GM21825 (cell line): ENCODE measurements at regions not wholly inside any gene's neighbourhood (a gene's known extent, or its start where the extent isn't known, plus 50 kb on each side); places are given as distances from the start of the nearest gene placed in this dataset.

Source experiments
- ATAC-seq: cut with Tn5 transposase; IDR thresholded peaks from one replicate; pipeline ENCODE4 v1.9.1; 2021; ENCODE audit warnings: mild to moderate bottlenecking, moderate library complexity; ENCODE audit not compliant: unreplicated experiment

DNA sequence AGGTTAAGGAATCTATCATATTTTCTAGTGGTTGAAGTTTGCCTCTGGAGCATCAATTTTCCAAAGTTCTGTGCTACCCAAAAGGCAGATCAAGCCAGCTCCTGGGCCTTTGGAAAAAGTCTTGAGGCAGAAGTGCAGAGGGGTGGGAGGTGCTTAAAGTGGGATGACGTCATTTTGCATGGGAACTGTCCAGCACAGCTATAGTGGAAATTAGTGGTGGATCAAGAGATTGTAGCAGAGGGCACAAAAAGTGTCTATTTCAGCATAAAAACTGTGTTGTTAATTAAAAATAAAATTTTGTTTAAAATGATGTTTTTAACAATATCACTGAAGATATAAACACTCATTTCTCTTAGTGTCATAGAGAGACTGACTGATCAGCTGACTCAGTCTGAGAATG, 221.9 kb downstream of the LRRN1 start:
- no peak for ATAC-seq

DNA sequence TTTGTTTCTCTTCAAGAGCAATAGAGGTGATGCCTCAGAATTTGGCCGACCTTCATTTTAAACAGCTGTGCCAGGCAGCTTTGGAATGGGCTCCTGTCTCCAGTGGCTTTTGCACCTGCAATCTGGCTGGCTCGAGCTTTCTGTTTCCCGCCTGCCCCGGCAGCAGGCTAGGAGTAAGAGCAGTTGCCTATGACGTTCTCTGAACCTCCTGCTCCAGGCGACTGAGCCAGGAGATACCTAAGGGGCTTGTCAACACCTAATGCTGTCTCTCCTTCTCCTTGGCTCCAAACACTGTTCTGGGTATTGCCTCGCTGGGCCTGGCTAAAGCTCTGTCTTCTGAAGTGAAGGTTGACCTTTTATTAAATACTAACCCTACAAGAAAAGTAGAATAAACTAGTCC, 229.9 kb downstream of the LRRN1 start:
- no peak for ATAC-seq

DNA sequence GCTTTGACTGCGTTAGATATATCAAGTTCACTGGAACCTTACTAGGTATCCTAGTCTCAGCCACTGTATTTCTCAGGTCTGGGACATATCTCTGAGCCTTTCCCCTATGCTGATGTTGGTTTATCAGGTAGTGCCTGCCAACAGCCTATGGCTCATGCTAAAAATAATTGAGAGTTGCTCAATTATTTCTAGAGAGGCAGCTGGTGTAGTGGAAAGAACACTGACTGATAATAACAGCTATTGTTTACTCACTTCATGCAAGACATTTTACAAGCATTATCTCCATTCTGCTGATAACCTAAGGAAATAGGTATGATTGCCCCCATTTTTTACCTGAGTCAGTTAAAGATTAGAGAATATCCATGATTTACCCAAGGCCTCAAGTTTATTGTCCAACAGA, 231.4 kb downstream of the LRRN1 start:
- no peak for ATAC-seq

DNA sequence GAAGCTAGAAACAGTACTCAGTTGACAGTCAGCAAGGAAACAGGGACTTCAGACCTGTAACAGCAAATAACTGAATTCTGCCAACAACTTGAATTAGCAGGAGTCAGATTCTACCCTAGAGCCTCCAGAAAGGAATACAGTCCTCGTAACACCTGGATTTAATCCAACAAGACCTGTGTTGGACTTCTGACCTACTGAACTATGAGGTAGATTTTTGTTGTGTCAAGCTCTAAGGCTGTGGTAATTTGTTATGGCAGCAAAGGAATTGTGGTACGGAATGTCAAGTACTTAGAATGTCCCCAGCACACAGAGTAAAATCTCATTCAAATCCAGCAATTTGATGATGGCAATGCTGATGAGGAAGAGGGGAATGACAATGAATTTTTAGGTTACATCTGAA, 234.1 kb downstream of the LRRN1 start:
- no peak for ATAC-seq

DNA sequence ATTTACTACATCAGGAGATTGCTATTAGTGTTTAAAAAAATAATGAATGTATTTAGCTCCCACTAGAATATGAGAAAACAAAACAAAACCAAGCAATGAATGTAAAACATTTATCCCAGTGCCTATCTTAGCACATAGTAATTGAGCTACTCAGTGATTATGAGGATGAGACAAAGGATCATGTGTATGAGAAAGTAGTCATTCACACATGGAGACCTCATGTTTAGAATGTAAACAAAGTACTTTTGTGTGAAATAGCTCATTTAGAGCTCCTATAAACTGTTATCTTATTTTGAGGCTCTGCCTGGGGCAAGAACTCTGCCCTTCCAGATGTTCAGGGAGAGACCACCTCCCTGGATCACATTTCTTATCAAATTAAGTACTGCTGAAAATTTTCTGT, 236.8 kb downstream of the LRRN1 start:
- ATAC-seq, result no peak

DNA sequence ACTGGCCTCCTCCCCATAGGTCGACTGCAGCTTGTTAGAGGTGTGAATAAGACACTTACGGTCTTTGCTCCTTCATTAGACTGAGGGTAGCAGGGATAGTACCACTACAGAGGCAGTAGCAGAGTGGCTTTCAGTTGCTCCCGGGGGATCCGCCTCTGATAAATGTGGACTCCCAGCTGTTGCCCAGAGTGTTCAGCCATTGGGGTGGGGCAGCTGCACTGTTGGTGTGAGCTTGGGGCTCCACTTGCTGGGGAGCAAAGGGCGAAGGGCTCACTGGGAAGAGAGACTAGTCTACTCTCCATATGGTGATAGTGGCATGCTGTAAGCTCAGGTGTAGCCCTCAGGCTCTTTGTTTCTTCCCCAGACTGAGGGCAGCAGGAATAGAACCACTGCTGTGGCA, 239.1 kb downstream of the LRRN1 start:
- no peak for ATAC-seq

DNA sequence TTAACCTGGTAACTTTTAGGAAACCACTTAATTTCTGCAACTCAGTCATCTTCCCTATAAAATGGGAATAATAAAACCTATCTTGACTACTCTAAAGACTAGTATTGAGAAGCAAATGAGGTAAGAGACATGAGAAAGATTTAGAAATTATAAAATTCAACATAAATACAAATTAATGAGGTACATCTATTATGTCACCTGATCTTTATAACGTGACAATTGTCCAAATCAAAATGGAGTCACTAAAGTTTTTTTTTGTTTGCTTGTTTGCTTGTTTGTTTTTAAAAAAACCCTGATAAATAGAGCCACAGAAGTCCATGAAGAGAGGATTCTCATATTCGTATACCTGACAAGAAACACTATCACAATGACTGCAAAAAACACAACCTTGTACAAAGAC, 242.8 kb downstream of the LRRN1 start:
- ATAC-seq, result no peak

DNA sequence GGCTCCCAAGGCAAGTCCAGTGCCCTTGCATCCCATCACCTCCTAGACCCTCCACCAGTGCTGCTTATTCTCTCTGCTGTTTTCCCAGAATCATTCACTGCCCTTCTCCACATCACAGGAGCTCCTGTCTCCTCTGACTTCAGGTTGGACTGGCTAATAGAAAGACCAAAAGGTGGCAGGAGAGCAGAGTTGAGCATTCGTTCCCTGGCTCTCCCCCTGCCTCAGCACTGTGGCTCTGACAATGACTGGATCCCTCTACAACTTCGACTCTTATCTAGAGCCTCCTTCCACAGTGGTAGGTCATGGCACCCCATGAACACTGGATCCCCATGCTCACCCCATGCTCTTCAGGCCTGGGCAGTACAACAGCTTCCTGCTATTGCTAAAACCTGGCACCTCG, 243.6 kb downstream of the LRRN1 start:
- ATAC-seq, result no peak

DNA sequence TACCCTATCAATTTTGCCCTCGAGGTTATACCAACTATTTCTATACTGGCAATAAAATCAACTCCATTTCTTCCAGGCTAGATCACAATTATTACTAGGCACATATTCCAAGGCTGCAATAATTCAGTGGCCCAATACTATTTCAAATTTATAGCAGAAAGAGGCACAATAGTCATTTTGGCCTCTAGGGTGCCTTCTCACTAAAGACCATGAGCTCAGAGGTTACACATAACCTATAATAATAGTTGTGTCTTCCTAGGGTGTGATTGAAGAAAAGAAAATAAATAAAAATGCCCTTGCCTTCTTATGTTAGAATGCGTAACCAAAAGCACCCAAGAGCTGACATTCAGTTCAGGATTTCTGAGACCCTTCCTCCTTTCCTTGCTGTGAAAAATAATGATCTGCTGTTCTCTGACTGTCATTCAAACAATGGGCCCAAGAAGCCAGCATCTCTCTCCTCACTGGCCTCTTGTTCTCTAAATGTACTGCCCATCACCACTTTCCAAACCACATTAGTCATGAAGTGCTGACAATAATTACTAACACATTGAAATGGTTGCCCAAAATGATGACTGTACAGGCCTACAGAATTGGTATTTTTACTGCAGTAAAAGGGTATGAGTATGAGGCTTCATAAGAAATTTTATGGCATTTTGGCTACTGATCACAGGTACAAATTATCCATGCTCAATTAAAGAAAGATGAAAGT, 244.8 kb downstream of the LRRN1 start:
- ATAC-seq, result no peak

DNA sequence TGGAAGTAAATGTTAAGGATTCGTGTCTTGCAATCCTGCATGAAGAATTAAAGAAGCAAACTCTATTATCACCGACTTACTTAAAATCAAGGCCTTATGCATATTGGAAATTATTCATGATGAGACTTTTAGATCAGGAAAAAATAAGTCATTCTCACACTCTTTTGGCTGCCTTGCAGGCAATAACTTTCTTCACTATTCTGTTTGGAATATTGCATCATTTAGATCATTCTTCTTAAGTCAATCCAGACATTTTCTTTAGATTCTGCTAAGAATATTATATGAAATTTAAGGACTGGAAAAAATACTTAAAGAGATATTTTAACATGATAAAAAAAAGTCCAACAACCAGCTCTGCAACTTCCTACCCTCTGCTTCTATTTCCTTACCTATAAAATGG, 245.4 kb downstream of the LRRN1 start:
- no peak for ATAC-seq

DNA sequence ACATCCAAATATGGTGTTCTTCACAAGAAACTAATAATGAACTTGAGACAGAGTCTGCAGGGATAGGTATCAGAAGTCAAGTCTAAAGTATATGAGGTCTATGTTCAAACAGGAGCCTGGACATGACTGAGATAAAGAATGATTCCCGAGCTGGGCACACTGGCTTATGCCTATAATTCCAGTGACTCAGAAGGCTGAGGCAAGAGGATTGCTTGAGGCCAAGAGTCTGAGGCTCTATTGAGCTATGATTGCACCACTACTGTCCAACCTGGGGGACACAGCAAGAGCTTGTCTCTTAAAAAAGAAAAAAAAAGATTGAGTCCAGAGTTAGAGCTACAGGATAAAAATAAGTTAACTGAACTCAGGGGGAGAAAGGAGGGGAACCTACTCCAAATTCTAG, 246.5 kb downstream of the LRRN1 start:
- no peak for ATAC-seq

DNA sequence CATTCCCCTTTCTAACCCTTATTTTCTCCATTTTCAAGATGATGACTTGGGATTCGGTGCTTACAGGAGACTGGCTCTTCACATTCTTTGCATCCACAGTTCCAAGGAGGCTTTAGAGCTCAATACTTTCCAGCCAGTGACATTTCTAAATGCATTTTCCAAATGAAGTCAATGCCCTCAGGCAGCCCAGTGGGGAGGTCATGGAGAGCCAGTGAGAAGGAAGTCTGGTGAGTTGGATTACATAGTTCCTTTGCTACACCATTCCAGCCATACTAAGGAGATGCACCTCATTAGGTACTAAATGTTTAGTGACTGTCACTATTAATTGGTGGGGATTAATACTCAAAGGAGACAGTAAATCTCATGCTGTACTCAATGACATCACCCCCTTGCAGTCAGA, 248.1 kb downstream of the LRRN1 start:
- no peak for ATAC-seq

DNA sequence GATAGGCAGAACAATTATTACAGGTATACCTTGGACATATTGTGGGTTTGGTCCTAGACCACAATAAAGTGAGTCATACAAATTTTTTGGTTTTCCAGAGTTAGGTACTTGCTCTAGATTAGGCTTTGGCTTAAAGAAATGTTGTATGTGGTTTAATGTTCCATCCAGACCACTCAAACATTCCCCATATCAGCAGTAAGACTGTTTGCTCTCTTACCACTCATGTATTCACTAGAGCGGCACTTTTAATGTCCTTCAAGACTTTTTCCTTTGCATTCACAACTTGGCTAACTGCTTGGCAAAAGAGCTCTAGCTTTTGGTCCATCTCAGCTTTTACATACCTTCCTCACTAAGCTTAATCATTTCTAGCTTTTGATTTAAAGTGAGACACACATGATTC, 250.5 kb upstream of the SETMAR start:
- ATAC-seq, result no peak

DNA sequence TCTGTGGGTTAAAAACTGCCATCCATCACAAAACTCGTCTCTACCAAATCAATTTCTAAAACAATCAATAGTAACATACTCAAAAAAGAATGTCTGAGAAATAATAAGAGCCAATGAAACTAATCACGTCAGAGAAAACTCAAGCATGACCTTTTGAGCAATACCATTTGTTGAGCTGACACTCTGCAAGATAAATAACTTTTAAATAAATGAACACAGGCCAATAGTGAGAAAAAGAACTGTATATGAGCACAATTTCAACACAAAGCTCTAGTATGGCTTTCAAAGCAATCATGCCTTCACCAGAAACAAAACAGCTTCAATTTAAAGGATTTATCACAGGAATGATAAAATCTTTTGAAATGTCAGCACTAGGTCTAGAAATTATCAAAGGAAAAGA, 249.2 kb upstream of the SETMAR start:
- ATAC-seq, result no peak

DNA sequence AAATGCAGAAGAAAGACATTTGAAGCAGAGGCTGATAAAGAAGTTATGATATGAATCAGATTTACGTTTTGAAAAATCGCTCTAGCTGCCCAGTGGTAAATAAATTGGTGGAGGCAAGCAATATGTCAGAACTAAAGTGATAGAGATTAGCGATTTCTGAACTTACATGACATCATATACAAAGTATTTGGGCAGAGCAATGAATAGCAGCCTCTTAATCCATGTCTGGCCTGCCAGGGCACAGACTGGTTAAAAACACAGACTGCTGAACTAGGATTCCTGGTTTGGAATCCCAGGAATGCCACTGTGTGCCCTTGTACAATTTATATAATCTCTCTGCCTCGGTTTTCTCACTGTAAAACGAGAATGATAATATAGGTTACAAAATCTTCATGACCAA, 243.1 kb upstream of the SETMAR start:
- ATAC-seq, result no peak

DNA sequence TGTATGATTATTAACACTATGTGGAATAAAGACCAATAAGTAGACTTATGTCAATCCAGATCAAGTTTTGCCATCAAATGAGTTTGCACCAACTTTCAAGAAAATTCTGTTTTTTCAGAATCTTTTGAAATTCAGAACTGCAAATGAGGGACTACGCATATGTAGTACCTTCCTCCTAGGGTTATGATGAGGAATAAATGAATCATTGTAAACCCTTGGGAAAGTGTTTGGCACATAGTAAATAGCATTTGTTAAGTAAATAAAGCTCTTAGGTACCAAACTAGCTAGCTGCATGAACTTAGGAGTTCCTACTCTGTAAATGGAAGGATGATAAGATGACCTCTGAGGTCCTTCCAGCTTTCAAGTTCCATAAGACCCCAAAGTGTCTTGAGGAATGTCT, 242.6 kb upstream of the SETMAR start:
- ATAC-seq, result no peak

DNA sequence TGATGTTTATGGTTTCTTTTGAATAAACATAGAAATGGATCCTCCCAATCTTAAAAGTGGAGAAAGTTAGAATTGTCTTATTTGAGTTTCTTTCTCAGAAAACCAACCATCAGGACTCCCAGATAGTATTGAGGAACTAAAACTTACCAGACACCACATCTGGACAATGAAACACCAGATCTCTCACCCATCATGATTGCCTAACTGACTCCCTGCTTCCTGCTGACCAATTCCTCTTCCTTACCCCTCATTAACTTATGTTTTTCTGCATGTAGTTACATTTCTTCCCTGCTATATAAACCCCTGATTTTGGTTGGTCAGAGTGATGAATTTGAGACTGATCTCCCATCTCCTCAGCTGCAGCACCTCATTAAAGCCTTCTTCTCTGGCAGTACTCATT, 242.0 kb upstream of the SETMAR start:
- ATAC-seq, result no peak

DNA sequence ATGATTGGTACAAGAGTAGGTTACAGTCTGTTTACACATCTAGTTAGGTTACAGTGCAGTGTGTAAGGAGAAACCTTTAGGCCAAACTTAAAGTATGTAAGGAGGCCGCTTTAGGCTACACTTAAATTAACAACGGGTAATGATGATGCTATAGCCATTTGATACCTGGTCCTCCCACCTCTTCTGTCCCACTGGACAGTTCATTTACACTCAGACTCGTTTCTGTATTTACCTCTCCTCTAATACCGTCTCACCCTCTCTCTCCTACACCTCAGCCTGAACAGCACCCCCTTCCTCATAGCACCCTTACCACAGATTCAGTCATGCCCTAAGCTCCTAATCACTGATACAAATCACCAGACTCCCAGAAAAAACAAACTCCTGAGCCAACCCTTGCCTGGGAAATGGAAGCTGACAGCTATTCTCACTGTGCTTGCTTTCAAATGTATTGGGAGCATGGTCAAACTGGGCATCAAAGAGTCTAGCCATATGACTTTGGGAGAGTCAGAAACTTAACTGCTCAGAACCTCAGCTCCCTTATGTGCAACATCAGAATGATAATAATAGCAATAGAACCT, 241.3 kb upstream of the SETMAR start:
- no peak for ATAC-seq

DNA sequence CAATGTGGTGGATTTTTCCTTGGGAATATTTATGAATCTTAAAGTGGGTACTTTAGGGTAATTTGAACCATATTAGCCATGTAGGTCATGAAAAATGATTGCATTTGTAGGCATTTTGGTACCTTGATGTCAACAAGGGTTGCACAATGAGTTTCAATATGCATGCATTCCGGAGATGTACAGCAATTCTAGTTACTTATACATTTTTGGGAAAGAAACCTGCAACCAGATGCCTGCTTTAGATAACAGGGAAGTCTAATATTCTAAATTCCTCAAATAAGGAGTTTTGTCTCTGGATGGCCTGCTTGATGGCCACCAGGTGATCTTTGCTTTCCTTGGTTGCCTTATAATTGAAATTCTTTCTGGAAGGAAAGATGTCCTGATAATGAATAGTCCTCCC, 240.5 kb upstream of the SETMAR start:
- no peak for ATAC-seq

DNA sequence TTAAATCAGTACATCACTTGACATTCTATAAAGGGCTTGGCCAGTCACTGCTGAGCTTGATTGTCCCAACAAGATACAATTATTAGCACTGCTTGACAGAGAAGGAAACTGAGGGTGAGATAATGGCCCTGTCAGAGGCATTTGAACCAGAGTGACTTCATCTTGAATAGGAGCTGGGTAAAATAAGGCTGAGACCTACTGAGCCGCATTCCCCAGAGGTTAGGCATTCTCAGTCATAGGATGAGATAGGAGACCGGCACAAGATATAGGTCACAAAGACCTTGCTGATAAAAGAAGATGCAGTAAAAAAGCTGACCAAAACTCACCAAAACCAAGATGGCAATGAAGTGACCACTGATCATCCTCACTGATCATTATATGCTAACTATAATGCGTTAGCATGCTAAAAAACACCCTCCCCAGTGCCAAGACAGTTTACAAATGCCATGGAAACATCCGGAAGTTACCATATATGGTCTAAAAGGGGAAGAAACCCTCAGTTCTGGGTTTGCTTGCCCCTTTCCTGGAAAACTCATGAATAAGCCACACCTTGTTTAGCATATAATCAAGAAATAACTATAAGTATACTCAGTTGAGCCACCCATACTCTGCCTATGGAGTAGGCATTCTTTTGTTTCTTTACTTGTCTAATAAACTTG, 239.1 kb upstream of the SETMAR start:
- ATAC-seq, result no peak

DNA sequence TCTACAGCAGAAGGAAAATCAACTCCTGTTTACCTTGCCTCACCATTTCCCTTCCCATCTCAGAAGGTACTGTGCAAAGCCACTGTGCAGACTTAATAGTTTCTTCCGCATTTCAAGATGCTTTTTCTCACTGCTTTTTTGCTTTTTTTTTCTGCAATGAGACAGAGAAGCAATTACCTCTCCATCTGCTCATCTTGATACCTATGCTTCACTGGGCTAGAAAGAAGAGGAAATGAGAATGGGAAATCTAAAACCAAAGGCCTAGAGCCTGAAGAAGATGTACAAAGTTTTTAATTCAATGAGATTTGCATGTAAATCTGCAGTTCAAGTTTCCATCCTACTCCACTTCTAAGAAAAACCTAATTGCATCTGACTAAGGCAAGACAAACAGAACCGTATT, 238.1 kb upstream of the SETMAR start:
- peak; percentile 71 for ATAC-seq

DNA sequence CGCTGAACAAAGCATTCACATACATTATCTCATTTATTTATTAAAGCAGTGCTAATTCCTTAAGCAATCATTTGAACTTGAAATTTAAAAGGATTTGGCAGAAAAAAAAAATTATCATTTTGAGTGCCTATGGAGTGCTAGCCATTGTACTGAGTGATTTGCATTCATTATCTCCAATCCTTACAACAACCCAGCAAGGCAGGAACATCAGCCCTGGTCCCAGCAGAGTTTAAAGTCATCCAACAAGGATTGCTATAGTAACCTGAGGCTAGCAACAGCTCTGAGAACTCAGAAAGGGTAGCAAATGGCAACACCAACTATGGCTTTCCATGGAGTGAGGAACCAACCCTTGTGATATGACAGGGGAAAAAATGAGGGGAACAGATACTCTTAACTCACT, 237.6 kb upstream of the SETMAR start:
- no peak for ATAC-seq

DNA sequence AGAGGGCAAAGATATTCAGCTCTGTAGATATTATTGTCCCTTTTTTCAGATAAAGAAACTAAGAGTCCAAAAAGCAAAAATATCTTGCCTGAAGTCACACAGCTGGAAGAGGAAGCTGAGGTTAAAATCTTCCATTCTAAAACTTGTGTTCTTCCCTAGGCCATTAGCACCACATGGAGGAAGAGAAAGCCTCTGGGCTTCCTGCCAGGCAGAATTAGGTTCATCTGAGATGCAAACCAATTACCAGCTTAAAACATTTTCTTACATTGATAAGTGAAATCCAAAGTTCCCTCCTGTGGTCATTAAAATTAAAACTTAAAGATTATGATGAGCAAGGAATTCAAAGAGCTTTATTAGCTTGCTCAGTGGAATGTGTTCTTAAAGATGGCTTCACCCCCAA, 235.3 kb upstream of the SETMAR start:
- ATAC-seq, result no peak
